Brain microvascular endothelial cell (primary cell): ENCODE measurements at regions not wholly inside any gene's neighbourhood (a gene's known extent, or its start where the extent isn't known, plus 50 kb on each side); places are given as distances from the start of the nearest gene placed in this dataset.
"Not testable (repeated sequence)": the region's sequence is repeated elsewhere in the genome, so short reads cannot be mapped to it uniquely, and the experiment has no call there.

Experiments
- DNase-seq: peaks from one replicate; pipeline ENCODE4 v3.0.0-alpha.2; 2020
- H3K27ac ChIP-seq: fragments of 250-450 bp; sonication (Bioruptor Pico); 2 replicates; pipeline ENCODE4 v1.5.1; 2020; ENCODE audit warnings: mild to moderate bottlenecking, moderate library complexity
- H3K27me3 ChIP-seq: fragments of 250-450 bp; sonication (Bioruptor Pico); replicated peaks from 2 replicates; pipeline ENCODE4 v1.5.1; 2020; ENCODE audit warnings: mild to moderate bottlenecking
- H3K36me3 ChIP-seq: fragments of 250-450 bp; sonication (Bioruptor Pico); replicated peaks from 2 replicates; pipeline ENCODE4 v1.5.1; 2020; ENCODE audit warnings: mild to moderate bottlenecking
- H3K4me3 ChIP-seq: 2 replicates; pipeline ENCODE4 v1.5.1; 2011; ENCODE audit warnings: low read depth, mild to moderate bottlenecking, control low read depth, low read length, moderate library complexity
- CTCF ChIP-seq: IDR thresholded peaks from 2 replicates; pipeline ENCODE4 v1.5.1; 2011; ENCODE audit warnings: low read depth, mild to moderate bottlenecking, moderate library complexity, low read length, control low read depth, inconsistent platforms; ENCODE audit errors: missing control alignments
- in situ Hi-C: cut with HindIII; loops from 2 replicates; pipeline ENCODE4 v1.10.0; 2017; ENCODE audit warnings: low sequenced_read_pairs, low pct_ligation_motif_present

DNA sequence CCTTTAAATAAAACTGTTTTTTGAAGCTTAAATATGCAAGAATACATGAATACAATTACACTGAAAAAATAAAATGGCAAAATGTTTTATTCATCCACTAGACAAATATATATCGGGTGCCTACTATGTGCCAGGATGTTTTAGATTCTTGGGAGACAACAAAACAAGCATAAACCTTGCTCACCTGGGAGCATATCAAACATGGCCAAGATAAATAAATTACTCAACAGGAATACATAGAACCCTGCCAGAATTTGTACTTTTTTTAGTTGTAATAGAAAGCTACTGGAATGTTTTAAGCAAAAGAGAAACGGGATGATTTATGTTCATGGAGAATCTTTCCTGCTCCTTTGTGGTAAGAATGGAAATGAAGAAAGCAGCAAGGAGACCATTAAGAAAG is 2358.5 kb upstream of the PCDH20 start:
- H3K27ac ChIP-seq, result no peak overlapping the region
- in situ Hi-C loops, result no loop called here
- no peak overlapping the region for H3K4me3 ChIP-seq
- TF ChIP-seq CTCF, result no peak
- no peaks in the 10 kb centered on the region for H3K36me3 ChIP-seq
- DNase-seq, result no peak
- H3K27me3 ChIP-seq, result no peaks in the 10 kb centered on the region

DNA sequence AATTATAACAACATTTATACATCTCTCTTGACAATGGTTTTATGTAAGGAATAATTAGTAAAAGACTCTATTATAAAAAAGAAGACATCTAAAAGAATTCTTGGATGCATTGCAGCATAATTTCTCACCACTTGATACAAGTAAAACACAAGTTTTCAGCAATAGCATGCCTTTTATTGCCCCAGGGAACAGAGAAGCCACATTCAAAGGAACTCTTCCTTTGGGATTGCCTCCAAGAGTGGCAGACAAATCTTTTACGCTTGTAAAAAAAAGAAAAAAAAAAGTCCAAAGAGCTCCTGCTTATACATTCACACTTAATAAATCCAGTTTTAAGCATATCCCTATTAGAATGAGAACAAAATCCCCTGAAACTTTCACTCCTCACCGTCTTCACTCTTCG is 2357.8 kb upstream of the PCDH20 start:
- in situ Hi-C loops, result no loop called here
- Histone ChIP-seq H3K27me3 (no peaks in the 10 kb centered on the region), H3K4me3 (no peak overlapping the region), H3K27ac (no peak overlapping the region), H3K36me3 (no peaks in the 10 kb centered on the region)
- no peak for TF ChIP-seq CTCF
- no peak for DNase-seq

- in situ Hi-C loops, H3K4me3 ChIP-seq, H3K27me3 ChIP-seq, H3K36me3 ChIP-seq, H3K27ac ChIP-seq: not testable (repeated sequence)
- peak; percentile 11 for DNase-seq
Observed at GRCh38 chr13:63757683-63758082, 2342.0 kb upstream of the PCDH20 start.

GRCh38 chr13:63749857-63750256 is 2334.2 kb upstream of the PCDH20 start:
- in situ Hi-C loops, DNase-seq, H3K4me3 ChIP-seq, H3K27me3 ChIP-seq, H3K27ac ChIP-seq, H3K36me3 ChIP-seq: not testable (repeated sequence)

DNA sequence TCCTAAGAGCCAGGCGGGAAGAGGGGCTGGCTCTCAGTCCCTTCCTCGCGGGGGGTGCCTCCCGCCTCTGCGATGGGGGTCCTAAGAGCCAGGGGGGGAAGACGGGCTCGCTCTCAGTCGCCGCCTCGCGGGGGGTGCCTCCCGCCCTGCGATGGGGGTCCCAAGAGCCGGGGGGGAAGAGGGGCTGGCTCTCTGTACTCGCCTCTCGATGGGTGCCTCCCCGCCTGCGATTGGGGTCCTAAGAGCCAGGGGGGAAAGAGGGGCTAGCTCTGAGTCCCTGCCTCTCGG is 2326.1 kb upstream of the PCDH20 start:
- H3K36me3 ChIP-seq, DNase-seq, in situ Hi-C loops, H3K27me3 ChIP-seq, H3K4me3 ChIP-seq, H3K27ac ChIP-seq: not testable (repeated sequence)

GRCh38 chr13:63741029-63741813 is 2325.6 kb upstream of the PCDH20 start:
- no peak overlapping the region for H3K27ac ChIP-seq
- in situ Hi-C loops, result no loop called here
- no peak overlapping the region for H3K4me3 ChIP-seq
- H3K27me3 ChIP-seq, result no peaks in the 10 kb centered on the region
- no peak for TF ChIP-seq CTCF
- no peaks in the 10 kb centered on the region for H3K36me3 ChIP-seq
- DNase-seq, result no peak

- H3K27me3 ChIP-seq, in situ Hi-C loops, H3K36me3 ChIP-seq, DNase-seq, H3K27ac ChIP-seq, H3K4me3 ChIP-seq: not testable (repeated sequence)
Observed at GRCh38 chr13:63739112-63739735, 2323.6 kb upstream of the PCDH20 start.

- no peak for DNase-seq
- Histone ChIP-seq H3K27ac (no peak overlapping the region), H3K27me3 (no peaks in the 10 kb centered on the region), H3K4me3 (no peak overlapping the region), H3K36me3 (no peaks in the 10 kb centered on the region)
- in situ Hi-C loops, result no loop called here
- TF ChIP-seq CTCF, result no peak
Observed at GRCh38 chr13:63737418-63737817, 2321.8 kb upstream of the PCDH20 start.
